PC-3 (cell line): ENCODE measurements at regions not wholly inside any gene's neighbourhood (a gene's known extent, or its start where the extent isn't known, plus 50 kb on each side); places are given as distances from the start of the nearest gene placed in this dataset.

Source experiments
- EZH2phosphoT487 ChIP-seq: fragments of 300-600 bp; sonication (generic); IDR thresholded peaks from 2 replicates; pipeline ENCODE4 v1.6.1; 2018; ENCODE audit warnings: mild to moderate bottlenecking, antibody characterized with exemption, low read length, borderline replicate concordance
- TF ChIP-seq, protein P1 (sequence below): fragments of 300-600 bp; sonication (generic); conservative IDR thresholded peaks from 2 replicates; pipeline ENCODE4 v1.5.1; 2017; ENCODE audit warnings: antibody characterized with exemption, low read depth, mild to moderate bottlenecking, low read length

DNA sequence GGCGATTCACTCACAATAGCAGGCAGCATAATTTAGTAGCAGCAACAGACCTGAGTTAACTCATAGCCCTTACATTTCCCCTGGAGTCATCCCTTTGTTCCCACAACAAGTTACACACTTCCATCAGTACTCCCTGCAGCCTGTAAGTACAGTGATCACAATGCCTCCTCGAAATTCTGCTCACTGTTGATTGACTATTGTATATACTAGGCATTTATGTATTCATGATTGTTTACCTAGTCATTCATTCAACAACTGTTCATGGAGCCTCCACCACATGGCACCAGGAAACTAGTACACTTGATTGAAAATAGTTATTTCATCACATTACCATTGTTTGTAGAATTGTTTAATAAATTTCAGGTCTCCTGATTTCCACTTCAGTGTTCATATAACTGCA is 71.4 kb upstream of the P3H2 start:
- TF ChIP-seq EZH2phosphoT487 = no peak
- TF ChIP-seq, protein P1, sequence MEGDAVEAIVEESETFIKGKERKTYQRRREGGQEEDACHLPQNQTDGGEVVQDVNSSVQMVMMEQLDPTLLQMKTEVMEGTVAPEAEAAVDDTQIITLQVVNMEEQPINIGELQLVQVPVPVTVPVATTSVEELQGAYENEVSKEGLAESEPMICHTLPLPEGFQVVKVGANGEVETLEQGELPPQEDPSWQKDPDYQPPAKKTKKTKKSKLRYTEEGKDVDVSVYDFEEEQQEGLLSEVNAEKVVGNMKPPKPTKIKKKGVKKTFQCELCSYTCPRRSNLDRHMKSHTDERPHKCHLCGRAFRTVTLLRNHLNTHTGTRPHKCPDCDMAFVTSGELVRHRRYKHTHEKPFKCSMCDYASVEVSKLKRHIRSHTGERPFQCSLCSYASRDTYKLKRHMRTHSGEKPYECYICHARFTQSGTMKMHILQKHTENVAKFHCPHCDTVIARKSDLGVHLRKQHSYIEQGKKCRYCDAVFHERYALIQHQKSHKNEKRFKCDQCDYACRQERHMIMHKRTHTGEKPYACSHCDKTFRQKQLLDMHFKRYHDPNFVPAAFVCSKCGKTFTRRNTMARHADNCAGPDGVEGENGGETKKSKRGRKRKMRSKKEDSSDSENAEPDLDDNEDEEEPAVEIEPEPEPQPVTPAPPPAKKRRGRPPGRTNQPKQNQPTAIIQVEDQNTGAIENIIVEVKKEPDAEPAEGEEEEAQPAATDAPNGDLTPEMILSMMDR = no peak
